ENCODE measurements at regions not wholly inside any gene's neighbourhood (a gene's known extent, or its start where the extent isn't known, plus 50 kb on each side); places are given as distances from the start of the nearest gene placed in this dataset.
"Not testable (repeated sequence)": the region's sequence is repeated elsewhere in the genome, so short reads cannot be mapped to it uniquely, and the experiment has no call there.

DNA sequence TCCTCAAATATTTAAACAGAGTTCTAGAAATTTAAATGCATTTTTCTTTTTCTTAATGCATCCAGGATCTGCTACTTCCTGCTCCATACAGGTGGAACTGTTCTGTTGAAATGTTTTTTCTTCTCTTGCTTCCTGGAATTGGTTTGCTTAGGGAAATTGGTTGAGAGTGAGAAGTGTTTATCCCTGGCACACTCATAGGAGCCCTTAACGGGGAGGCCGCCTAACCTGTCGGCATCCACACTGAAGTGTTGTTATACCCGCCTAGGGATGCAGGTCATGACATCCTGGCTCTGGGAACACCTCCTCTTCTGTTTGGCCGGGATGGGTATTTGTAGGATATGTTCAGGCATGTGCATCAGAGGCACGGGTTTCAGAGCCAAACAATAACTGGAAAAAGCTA lies 239.7 kb downstream of the GADD45G start:
- DNase-seq: no peak

DNA sequence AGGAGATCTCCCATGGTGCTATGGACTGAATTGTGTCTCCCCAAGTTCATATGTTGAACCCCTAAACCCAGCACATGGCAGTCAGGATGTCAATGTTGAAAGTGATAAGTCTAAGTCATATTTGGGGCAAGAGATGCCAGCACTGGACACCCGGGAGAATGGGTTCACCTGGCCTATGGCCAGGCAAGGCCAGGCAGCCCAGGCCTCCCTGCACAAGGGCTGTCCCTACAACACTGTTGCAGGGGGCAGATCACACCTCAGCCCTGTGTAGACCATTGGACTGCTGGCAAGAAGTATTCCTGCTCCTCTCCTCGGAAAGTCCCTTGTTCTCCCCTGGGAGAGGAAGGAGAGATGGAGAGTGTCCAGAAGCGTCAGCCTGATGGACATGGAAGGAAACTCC lies 240.5 kb downstream of the GADD45G start:
- DNase-seq: no peak

GRCh38 chr9:89845862-89846261 lies 241.1 kb downstream of the GADD45G start:
- no peak for DNase-seq

DNA sequence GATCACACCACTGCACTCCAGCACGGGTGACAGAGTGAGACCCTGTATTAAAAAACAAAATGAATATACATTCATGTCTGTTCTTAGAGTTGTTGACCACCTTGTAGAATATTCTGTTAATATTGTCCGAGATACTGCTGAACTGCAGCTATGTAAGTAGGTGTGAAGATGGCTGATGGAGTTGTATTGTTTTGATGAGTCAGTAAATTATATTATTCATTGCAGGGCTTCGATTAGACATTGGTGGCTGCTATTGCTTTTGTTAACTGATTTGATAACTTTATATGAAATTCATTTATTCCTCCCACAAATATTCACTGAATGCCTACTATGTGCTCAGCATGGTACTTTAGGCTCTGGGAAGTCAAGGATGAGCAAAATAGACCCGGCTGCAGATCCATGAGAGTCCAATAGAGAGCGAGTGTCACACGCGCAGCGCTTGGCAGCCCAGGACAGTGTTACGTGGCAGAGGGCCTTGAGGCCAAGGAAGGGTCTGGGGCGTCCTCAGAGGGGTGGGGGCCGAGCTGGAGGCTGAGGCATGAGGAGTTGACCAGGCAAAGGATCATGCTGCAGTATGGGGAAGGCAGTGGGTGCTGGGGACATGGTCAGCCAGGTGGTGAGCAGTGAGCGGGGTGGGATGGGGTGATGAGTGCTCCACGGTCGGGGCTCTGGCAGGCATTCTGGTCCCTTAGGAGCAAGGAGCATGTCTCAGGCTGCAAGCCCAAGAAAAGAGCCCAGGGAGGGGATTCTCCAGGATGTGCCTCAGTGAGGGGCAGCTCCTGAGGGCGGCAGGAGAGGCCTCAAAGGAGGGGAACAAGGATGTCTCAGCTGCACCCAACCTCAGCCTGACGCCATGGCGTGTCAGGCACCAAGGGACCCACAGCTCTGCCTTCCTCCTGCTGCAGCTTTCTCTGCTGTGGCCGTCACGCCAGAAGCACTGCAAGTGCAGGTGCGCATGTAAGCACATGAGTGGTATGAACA lies 243.5 kb downstream of the GADD45G start:
- no peak for DNase-seq

GRCh38 chr9:89849096-89849495 lies 244.3 kb downstream of the GADD45G start:
- DNase-seq: no peak

- no peak for DNase-seq
Measured at GRCh38 chr9:89850153-89850552, 245.3 kb downstream of the GADD45G start.

DNA sequence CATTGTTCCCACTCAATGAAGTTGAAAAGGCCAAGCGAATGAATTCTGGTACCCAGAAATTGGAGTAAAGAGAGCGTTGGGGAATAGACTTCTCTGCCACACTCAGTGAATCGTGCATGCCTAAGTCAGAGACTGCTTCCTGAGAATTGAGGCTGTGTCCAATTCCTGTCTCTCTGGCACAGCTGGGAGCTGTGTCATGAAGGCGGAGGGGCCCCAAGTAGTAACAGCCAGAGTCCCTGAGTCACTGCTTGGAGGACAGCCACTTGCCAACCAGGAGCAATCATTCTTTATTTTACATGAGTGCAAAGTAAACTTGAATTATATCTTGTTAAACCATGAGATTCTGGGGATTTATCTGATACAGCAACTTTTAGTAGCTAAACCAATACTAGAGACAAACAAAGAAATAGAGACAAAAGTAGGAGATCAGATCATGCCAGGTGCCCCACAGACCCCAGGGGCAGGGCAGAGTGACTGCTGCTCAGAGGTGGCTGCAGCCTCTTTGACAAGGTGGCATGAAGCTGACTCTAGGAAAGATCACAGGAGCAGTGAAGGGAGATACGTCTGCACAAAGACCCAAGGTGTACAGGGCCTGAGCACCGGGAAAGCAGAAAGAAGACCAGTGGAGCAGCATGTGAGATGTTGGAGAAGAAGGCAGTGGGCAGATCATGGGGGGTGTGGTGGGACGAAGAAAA lies 246.0 kb downstream of the GADD45G start:
- peak; percentile 98 for DNase-seq

- DNase-seq: no peak
Measured at GRCh38 chr9:89853161-89853560, 248.3 kb downstream of the GADD45G start.

GRCh38 chr9:89853931-89854330 lies 249.1 kb downstream of the GADD45G start:
- no peak for DNase-seq

- no peak for DNase-seq
Measured at GRCh38 chr9:89854715-89855475, 250.1 kb downstream of the GADD45G start.

DNA sequence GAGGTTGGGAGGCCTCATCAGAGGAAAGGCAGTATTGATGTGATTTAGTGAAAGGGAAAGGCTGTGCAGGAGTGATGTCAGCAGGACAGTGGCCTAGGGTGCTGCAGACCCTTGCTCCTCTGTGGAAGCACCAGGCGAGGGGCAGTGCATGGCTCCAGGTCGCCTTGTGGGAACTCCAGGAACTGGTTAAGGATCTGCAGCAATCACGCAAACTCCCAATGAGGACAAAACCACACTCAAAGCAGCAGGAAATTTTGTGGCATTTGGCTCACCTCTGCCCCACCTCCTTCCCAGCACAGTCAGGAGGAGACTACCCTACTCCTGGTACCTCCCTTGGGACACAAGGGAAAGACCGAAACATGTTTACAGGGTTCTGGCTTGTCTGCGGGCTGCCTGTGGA lies 251.5 kb downstream of the GADD45G start:
- not testable (repeated sequence) for DNase-seq

DNA sequence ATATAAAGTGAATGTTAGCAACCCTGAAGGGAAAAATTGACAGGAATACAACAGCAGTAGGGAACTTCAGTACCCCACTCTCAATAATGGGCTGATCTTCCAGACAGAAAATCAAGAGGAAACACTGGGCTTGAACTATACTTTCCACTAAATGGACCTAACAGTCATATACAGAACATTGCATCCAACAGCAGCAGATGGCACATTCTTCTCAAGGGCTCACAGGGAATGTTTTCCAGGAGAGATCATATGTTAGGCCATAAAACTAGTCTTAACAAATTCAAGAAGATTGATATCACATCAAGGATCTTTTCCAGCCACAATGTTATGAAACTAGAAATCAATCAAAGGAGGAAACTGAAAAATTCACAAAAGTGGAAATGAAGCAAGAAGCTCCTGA lies 252.1 kb downstream of the GADD45G start:
- DNase-seq: not testable (repeated sequence)

DNA sequence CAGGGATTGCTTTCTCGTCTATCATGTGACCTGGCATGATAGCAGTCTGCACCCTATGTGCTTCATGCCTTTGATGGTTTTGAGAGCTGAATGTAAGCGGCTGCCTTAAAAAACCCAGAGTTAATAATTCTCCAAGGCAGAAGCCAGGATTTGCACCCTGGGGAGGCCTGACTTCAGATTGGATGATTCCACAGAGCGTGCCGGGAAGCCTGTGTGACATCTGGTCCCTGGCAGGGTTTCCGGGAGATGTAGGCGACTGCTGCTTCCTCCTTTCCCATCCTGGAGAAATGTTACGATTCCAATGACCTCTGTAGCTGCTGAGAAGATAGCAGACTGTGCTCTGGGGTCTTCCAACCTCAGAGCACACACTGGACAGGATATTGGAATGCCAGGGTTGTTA lies 255.0 kb downstream of the GADD45G start:
- DNase-seq: not testable (repeated sequence)

- DNase-seq: not testable (repeated sequence)
Measured at GRCh38 chr9:89861371-89861770, 256.6 kb downstream of the GADD45G start.

- no peak for DNase-seq
Measured at GRCh38 chr9:89862316-89862715, 257.5 kb downstream of the GADD45G start.

DNA sequence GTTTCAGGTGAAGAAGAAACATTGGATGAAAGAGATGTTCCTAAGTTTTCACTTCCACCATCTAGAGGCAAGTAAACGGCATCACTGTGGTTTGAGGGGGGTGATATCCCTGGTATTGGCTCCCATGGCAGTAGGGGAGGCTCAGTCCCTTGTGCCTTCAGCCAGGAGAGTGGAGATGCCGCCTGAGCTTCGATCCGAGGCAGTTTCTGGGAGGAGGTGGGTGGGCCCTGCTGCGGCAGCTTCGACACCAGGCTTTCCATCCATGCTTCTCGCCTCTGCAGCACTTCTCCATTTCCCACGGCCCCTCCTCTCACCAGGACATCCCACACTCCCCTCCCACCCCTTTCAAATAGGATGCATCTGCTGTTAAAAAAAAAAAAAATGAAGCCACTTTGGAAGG lies 258.3 kb downstream of the GADD45G start:
- no peak for DNase-seq

GRCh38 chr9:89863837-89864236 lies 259.0 kb downstream of the GADD45G start:
- peak; percentile 22 for DNase-seq

DNA sequence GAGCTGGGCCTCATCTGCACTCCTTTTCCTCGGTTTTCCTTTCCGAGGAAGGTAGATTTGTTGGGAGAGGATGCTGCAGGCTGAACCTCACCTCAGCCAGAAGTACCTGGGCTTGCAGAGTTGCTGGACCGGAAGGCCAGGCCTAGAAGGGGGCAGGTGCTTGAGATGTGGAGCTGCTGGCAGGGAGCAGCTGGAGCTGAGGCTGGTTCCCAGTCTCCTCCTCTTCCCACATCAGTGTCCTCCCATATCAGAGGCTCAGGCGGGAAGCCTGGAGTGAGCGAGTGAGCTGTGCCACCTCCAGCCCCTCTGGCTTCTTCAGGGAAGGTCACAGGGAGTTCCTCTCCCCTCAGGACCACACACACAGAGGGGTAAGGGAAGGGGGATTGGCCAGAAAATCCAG lies 259.4 kb downstream of the GADD45G start:
- DNase-seq: peak; percentile 77

- DNase-seq: no peak
Measured at GRCh38 chr9:89864731-89865130, 259.9 kb downstream of the GADD45G start.

DNA sequence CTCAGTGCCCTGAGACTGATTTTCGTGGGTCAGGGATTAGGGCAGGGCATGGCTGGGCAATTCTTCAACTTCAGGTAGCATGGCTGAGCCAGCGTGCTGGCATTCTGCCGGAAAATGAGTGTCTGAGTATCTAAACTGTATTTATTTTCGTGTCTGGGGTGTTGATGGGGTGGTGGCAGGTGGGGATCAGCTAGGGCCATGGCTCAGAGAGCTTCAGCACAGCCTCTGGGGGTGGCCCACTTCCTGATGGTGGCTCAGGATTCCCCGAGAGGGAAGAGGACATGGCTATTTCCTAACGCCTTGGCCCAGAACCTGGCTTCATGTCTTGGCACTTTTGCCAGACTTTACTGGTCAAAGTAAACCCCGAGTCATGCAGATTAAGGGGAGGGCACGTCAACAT lies 260.5 kb downstream of the GADD45G start:
- no peak for DNase-seq

GRCh38 chr9:89865981-89866380 lies 261.2 kb downstream of the GADD45G start:
- no peak for DNase-seq

GRCh38 chr9:89866701-89867100 lies 261.9 kb downstream of the GADD45G start:
- no peak for DNase-seq

DNA sequence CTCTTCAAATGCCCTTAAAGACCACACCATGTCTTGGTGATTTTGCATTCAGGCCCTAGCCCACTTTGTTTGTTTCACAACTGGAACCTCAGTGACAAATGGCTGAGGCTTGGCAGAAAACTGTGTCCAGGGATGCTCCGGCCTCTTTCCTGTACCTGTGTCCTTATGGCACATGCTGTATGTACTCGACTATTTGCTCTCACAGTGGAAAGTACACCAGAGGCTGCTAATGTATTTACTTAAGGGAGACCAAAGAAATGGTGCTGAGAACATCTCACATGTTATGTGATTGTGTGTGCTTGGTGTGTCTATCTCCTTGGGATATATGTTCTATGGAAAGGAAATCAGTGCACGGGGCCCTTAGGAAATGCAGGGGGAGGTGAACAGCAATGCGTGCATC lies 263.3 kb downstream of the GADD45G start:
- DNase-seq: no peak
